ENCODE measurements at regions not wholly inside any gene's neighbourhood (a gene's known extent, or its start where the extent isn't known, plus 50 kb on each side); places are given as distances from the start of the nearest gene placed in this dataset.
"Not testable (repeated sequence)": the region's sequence is repeated elsewhere in the genome, so short reads cannot be mapped to it uniquely, and the experiment has no call there.

DNA sequence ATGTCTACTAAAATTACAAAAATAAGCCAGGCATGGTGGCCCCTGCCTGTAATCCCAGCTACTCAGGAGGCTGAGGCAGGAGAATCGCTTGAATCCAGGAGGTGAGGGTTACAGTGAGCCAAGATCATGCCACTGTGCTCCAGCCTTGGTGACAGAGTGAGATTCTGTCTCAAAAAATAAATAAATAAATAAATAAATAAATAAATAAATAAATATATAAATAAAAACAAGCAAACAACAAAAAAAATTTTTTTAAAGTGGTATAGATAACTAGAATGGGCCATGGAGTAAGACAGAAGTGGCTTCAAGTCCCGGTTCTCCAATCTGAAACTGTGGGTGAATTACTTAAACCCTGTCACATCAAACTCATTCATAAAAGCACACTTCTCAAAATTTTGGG lies 63.0 kb upstream of the DIO2 start:
- H3K36me3 Mint-ChIP-seq; H3K9me3 Mint-ChIP-seq; CTCF ChIA-PET; H3K4me3 Mint-ChIP-seq; H3K27me3 ChIP-seq (ENCODE audit: insufficient read depth, low read length, poor library complexity, severe bottlenecking); H3K27ac Mint-ChIP-seq; H3K4me1 Mint-ChIP-seq; H3K4me1 ChIP-seq (ENCODE audit: insufficient read depth, low read length); H3K9me3 ChIP-seq (ENCODE audit: low read length); H3K27me3 Mint-ChIP-seq; H3K4me3 ChIP-seq (ENCODE audit: low read length); POLR2A ChIA-PET; DNase-seq; H3K27ac ChIP-seq (ENCODE audit: low read depth, low read length); H3K36me3 ChIP-seq (ENCODE audit: insufficient read depth, low read length): not testable (repeated sequence)

- Histone ChIP-seq H3K27ac (ENCODE audit: low read depth, low read length) (no peak overlapping the region), H3K4me3 (ENCODE audit: low read length) (no peak overlapping the region), H3K27me3 (ENCODE audit: insufficient read depth, low read length, poor library complexity, severe bottlenecking) (no peaks in the 10 kb centered on the region), H3K9me3 (ENCODE audit: low read length) (no peaks in the 10 kb centered on the region), H3K36me3 (ENCODE audit: insufficient read depth, low read length) (no peaks in the 10 kb centered on the region), H3K4me1 (ENCODE audit: insufficient read depth, low read length) (no peaks in the 10 kb centered on the region)
- no peaks in the 10 kb centered on the region for H3K36me3 Mint-ChIP-seq
- no peaks in the 10 kb centered on the region for H3K4me1 Mint-ChIP-seq
- H3K27me3 Mint-ChIP-seq = no peaks in the 10 kb centered on the region
- ChIA-PET CTCF (no interaction called here), POLR2A (no interaction called here)
- H3K4me3 Mint-ChIP-seq = no peak overlapping the region
- H3K9me3 Mint-ChIP-seq = no peaks in the 10 kb centered on the region
- DNase-seq = no peak
- no peak overlapping the region for H3K27ac Mint-ChIP-seq
These were observed 60.1 kb upstream of the DIO2 start for GRCh38 chr14:80271389-80271788.

- no peak for DNase-seq
- POLR2A ChIA-PET = no interaction called here
- H3K9me3 ChIP-seq (ENCODE audit: low read length) = no peaks in the 10 kb centered on the region
- Mint-ChIP-seq H3K36me3 (no peaks in the 10 kb centered on the region), H3K4me1 (no peaks in the 10 kb centered on the region), H3K4me3 (no peak overlapping the region), H3K9me3 (no peaks in the 10 kb centered on the region), H3K27me3 (no peaks in the 10 kb centered on the region), H3K27ac (no peak overlapping the region)
- CTCF ChIA-PET = no interaction called here
- no peak overlapping the region for H3K27ac ChIP-seq (ENCODE audit: low read depth, low read length)
- H3K4me3 ChIP-seq (ENCODE audit: low read length) = no peak overlapping the region
- H3K27me3 ChIP-seq (ENCODE audit: insufficient read depth, low read length, poor library complexity, severe bottlenecking) = no peaks in the 10 kb centered on the region
- H3K4me1 ChIP-seq (ENCODE audit: insufficient read depth, low read length) = no peaks in the 10 kb centered on the region
- no peaks in the 10 kb centered on the region for H3K36me3 ChIP-seq (ENCODE audit: insufficient read depth, low read length)
These were observed 58.1 kb upstream of the DIO2 start for GRCh38 chr14:80269353-80269925.

DNA sequence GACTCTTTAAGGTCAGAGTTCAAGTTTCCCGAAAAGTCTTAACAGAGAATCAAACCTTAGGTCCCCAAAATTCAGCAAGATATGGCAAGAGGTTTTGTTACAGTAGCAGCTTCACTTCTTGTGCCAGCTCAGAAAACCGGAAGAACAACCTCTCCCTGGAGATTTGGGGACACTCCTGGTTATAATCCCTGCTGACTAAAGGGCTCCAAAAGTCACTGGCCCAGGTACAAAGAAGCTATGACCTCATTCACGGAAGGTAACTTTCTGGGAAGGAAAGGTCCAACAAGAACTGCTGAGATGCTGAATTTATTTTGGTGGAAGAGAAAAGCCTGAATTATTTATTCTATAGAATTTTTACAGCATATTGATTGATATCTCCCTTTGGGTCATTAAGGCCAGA lies 55.6 kb upstream of the DIO2 start:
- CTCF ChIA-PET = no interaction called here

DNA sequence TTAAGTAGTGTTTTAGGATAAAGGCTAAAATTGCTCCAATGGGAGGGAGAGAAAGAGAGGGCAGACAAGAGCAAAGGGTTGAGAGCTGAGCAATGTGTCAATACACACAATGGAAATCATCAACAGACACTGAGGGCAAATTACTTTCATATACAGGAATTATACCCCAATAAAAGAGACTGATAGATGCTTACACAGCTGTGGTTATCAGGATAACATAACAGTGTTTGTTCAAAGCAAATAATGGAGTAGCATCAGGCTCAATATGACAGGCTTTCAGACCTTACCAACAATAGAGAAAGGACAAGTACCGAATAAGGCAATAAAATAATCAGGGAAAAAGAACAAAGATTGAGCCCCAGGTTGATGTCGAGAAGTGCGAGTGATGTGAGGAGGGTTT lies 53.4 kb upstream of the DIO2 start:
- H3K4me1 Mint-ChIP-seq = no peaks in the 10 kb centered on the region
- ChIA-PET POLR2A (no interaction called here), CTCF (no interaction called here)
- Histone ChIP-seq H3K36me3 (ENCODE audit: insufficient read depth, low read length) (no peaks in the 10 kb centered on the region), H3K4me1 (ENCODE audit: insufficient read depth, low read length) (no peaks in the 10 kb centered on the region), H3K4me3 (ENCODE audit: low read length) (no peak overlapping the region), H3K27me3 (ENCODE audit: insufficient read depth, low read length, poor library complexity, severe bottlenecking) (no peaks in the 10 kb centered on the region), H3K27ac (ENCODE audit: low read depth, low read length) (no peak overlapping the region), H3K9me3 (ENCODE audit: low read length) (no peaks in the 10 kb centered on the region)
- H3K9me3 Mint-ChIP-seq = peaks cover 0 to 3% (median 0%) of the 10 kb centered on the region in 5 donors
- no peaks in the 10 kb centered on the region for H3K27me3 Mint-ChIP-seq
- no peak overlapping the region for H3K4me3 Mint-ChIP-seq
- H3K36me3 Mint-ChIP-seq = no peaks in the 10 kb centered on the region
- DNase-seq = no peak
- no peak overlapping the region for H3K27ac Mint-ChIP-seq

More for the DNA sequence above, 55.6 kb upstream of the DIO2 start:
- Histone ChIP-seq H3K4me1 (ENCODE audit: insufficient read depth, low read length) (no peaks in the 10 kb centered on the region), H3K9me3 (ENCODE audit: low read length) (no peaks in the 10 kb centered on the region), H3K27ac (ENCODE audit: low read depth, low read length) (no peak overlapping the region), H3K4me3 (ENCODE audit: low read length) (no peak overlapping the region), H3K27me3 (ENCODE audit: insufficient read depth, low read length, poor library complexity, severe bottlenecking) (no peaks in the 10 kb centered on the region), H3K36me3 (ENCODE audit: insufficient read depth, low read length) (no peaks in the 10 kb centered on the region)
- Mint-ChIP-seq H3K27me3 (no peaks in the 10 kb centered on the region), H3K36me3 (no peaks in the 10 kb centered on the region), H3K4me1 (no peaks in the 10 kb centered on the region), H3K27ac (no peak overlapping the region), H3K4me3 (no peak overlapping the region), H3K9me3 (peaks cover 0 to 3% (median 0%) of the 10 kb centered on the region in 5 donors)
- DNase-seq = no peak
- POLR2A ChIA-PET = no interaction called here

Data from CD8-positive, alpha-beta memory T cell (primary cell).